ENCODE measurements at regions not wholly inside any gene's neighbourhood (a gene's known extent, or its start where the extent isn't known, plus 50 kb on each side); places are given as distances from the start of the nearest gene placed in this dataset.

- no peak for DNase-seq (ENCODE audit: low read depth)
Measured at GRCh38 chr6:97813889-97814567, 531.0 kb upstream of the MMS22L start.

GRCh38 chr6:97815301-97815812 is 532.3 kb upstream of the MMS22L start:
- DNase-seq (ENCODE audit: low read depth): no peak

GRCh38 chr6:97816526-97816925 is 533.5 kb upstream of the MMS22L start:
- no peak for DNase-seq (ENCODE audit: low read depth)

GRCh38 chr6:97819710-97820109 is 536.7 kb upstream of the MMS22L start:
- DNase-seq (ENCODE audit: low read depth): no peak

GRCh38 chr6:97820400-97820799 is 537.4 kb upstream of the MMS22L start:
- no peak for DNase-seq (ENCODE audit: low read depth)

DNA sequence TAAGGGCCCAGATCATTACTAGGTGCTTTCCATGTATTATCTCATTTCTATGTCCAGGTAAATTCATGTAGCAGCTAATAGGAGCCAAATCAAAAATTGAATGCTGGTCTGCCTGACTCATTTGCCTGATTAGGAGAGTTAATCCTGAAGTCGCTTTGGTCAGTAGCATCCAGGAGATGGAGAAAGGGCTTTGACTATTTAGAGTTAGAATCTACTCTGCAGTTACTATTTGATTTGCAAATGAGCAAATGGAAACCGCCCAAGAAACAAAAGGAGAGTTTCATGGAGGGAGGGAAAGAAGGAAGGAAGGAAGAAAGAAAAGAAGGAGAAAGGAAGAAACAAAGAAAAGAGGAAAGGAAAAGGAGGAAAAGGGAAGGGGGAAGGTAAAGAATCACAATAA is 539.6 kb upstream of the MMS22L start:
- DNase-seq (ENCODE audit: low read depth): no peak

DNA sequence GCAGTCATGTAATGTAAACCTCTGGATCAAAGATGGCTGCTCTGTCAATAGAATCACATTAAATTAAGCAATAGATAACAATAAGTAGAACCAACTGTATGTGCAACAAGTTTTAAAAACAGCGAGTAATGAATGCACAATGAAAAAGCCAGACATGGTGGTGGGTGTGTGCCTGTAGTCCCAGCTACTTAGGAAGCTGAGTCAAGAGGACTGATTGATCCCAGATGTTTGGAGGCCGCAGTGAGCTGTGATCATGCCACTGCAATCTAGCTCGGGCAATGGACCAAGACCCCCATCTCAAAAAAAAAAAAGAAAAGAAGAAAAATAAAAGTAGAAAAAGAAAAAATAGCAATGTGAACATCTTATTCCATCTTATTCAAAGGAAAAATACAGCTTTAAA is 558.7 kb upstream of the MMS22L start:
- DNase-seq (ENCODE audit: low read depth): no peak

DNA sequence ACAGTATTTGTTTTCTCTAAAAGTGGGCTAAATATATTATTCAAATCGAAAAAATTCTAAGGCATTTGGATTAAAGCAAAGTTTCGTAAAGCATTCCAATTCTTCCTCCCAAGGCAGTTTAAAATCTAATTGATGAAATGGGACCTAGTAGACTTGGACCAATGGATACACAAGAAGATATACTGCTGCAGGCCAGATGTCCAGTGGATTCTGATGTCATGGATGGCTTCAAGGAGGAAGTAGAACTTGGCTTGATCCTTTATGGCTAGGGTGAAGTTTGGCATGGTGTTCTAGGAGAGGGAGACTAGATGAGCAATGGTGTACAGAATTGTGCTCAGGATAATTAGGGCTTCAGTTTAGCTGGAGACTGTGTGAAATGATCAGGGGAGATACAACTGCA is 559.5 kb upstream of the MMS22L start:
- DNase-seq (ENCODE audit: low read depth): no peak

- no peak for DNase-seq (ENCODE audit: low read depth)
Measured at GRCh38 chr6:97849390-97849789, 566.4 kb upstream of the MMS22L start.

- no peak for DNase-seq (ENCODE audit: low read depth)
Measured at GRCh38 chr6:97850458-97851212, 567.6 kb upstream of the MMS22L start.

DNA sequence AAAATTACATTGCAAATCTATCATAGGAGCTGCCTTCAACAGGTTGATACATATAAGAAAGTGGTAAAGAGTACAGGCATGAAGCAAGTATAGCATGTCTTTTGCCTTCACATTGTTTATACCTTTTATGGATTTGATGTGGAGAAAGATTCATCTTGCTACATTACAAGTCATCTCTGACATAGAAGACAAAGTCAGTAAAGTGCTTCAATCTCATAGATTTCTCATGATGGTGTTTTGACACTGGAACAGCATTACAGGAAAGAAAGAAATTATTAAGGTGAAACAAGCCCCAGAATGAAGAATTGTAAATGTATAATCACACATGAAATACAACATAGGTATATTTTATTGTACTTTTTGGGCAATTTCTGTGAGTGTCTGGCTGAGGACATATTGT is 580.7 kb upstream of the MMS22L start:
- DNase-seq (ENCODE audit: low read depth): no peak

DNA sequence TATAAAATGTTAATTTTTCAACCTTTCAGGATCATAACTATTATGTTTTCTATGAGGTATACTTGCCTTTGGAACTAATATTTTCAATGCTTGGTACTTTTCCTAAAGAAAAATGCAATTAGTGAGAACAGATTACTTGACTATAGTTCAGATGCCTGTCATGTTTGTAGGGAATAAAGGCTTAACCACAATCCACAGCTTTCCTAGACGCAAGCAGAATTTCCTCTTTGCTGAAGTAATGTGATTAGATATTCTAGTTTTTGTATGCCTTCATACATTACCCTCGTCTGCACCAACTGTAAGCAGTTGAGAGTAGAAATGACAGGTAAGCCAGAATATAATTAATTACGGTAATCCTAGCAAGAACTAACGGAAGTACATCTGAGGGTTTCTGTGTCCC is 581.4 kb upstream of the MMS22L start:
- no peak for DNase-seq (ENCODE audit: low read depth)

GRCh38 chr6:97864826-97865225 is 581.8 kb upstream of the MMS22L start:
- DNase-seq (ENCODE audit: low read depth): no peak

GRCh38 chr6:97865612-97866011 is 582.6 kb upstream of the MMS22L start:
- DNase-seq (ENCODE audit: low read depth): no peak

GRCh38 chr6:97866616-97867015 is 583.6 kb upstream of the MMS22L start:
- no peak for DNase-seq (ENCODE audit: low read depth)

DNA sequence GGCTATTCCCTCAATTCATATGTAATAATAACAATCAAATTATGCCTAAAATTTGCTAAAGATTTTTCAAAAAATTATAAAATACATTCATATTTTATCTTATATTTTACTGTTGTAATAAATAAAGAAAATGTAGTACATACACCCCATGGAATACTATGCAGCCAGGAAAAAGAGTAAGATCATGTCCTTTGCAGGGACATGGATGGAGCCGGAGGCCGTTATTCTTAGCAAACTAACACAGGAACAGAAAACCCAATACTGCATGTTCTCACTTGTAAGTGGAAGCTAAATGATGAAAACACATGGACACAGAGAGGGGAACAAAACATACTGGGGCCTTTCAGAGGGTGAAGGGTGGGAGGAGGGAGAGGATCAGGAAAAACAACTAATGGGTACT is 584.2 kb upstream of the MMS22L start:
- no peak for DNase-seq (ENCODE audit: low read depth)

DNA sequence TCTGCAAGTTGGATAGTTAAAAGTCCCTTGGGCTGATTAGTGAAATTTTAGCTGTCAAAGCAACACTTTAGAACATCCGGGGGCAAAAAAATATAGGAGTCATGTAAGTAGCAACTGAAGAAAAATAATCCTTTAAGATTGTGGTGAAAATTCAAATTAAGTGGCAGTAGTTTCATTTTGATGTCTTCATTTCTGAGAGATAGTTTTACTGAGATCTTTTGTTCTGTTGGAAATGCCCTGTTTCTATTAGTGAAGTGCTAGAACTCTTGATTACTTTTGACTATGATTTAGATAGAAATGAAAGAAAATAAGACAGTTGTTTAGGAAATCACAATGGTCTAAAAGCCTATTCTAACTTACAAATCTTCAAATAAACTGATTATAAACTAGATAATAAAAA is 587.3 kb upstream of the MMS22L start:
- DNase-seq (ENCODE audit: low read depth): no peak

- no peak for DNase-seq (ENCODE audit: low read depth)
Measured at GRCh38 chr6:97876711-97877110, 593.7 kb upstream of the MMS22L start.

GRCh38 chr6:97882755-97883154 is 599.7 kb upstream of the MMS22L start:
- no peak for DNase-seq (ENCODE audit: low read depth)

GRCh38 chr6:97885325-97885724 is 602.3 kb upstream of the MMS22L start:
- no peak for DNase-seq (ENCODE audit: low read depth)

GRCh38 chr6:97885828-97886227 is 602.8 kb upstream of the MMS22L start:
- no peak for DNase-seq (ENCODE audit: low read depth)

DNA sequence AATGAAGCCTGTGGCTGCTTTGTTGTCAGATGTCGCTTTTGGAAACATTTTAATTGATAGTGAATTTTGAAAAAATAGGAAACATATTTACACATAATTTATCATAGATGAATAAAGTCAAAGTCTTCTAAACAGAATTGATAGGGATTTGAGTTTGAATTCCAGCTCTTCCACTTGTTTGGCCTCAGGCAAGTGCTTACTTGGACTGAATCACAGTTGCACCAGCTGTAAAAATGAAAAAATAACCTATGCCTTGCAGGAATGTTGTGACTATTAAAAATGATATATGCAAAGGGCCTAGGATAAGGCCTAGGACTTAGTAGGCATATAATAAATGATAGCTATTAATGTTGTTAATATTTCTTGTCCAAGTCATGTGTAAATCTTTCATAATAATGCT is 618.5 kb upstream of the MMS22L start:
- DNase-seq (ENCODE audit: low read depth): no peak

GRCh38 chr6:97909380-97909779 is 626.4 kb upstream of the MMS22L start:
- no peak for DNase-seq (ENCODE audit: low read depth)

DNA sequence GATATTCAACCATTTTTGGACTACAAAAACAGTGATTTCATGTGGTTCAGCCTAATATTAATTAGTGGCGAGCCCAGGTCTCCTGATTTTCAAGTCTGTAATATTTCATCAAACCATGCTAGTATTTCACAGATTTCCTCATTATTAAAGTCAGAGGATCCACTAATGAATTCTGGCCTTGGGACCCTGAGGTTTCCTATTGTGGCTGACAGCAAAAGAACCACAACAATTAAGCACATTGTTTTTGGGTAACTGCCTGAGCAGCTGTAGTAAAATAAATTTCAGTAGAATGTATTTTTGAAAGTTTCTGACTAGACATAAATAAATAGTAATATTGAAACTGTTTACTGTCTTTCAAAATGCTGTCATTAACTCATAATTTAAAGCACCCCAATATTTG is 630.7 kb upstream of the MMS22L start:
- DNase-seq (ENCODE audit: low read depth): no peak

Data from GM04503 (cell line).